Keratinocyte (primary cell): ENCODE measurements at regions not wholly inside any gene's neighbourhood (a gene's known extent, or its start where the extent isn't known, plus 50 kb on each side); places are given as distances from the start of the nearest gene placed in this dataset.

Source experiments
- DNase-seq: peaks from one replicate; pipeline ENCODE4 v3.0.0-alpha.2; 2011; ENCODE audit warnings: low read depth, missing footprints, low spot score
- FAIRE-seq: peaks from 2 replicates; lab custom pipeline; 2011; peaks lifted over from hg19 to GRCh38; lab: Jason Lieb, UNC
- H2AFZ ChIP-seq: 2 replicates; pipeline ENCODE4 v1.6.0; 2012; ENCODE audit warnings: low read length, control low read depth, inconsistent platforms; ENCODE audit not compliant: control insufficient read depth
- H3K27ac ChIP-seq: 2 replicates; pipeline ENCODE4 v1.5.1; 2011; ENCODE audit warnings: low read length; ENCODE audit not compliant: control insufficient read depth, insufficient read depth
- H3K27me3 ChIP-seq: 3 replicates; pipeline ENCODE4 v1.6.0; 2011; ENCODE audit warnings: low read length; ENCODE audit not compliant: control insufficient read depth, insufficient read depth; ENCODE audit errors: extremely low read depth
- H3K36me3 ChIP-seq, 2 experiments: 2 replicates in 1 of 2; 3 replicates in 1 of 2; pipeline ENCODE4 v1.5.1; 2011; ENCODE audit warnings: low read length in 2 of 2, mild to moderate bottlenecking in 1 of 2; ENCODE audit not compliant: control insufficient read depth in 2 of 2, insufficient read depth in 2 of 2; ENCODE audit errors: extremely low read depth in 1 of 2
- H3K4me1 ChIP-seq: 3 replicates; pipeline ENCODE4 v1.5.1; 2011; ENCODE audit warnings: low read length; ENCODE audit not compliant: control insufficient read depth, insufficient read depth; ENCODE audit errors: extremely low read depth
- H3K4me2 ChIP-seq: 3 replicates; pipeline ENCODE4 v1.6.0; 2011; ENCODE audit warnings: low read depth, low read length; ENCODE audit not compliant: control insufficient read depth, insufficient read depth; ENCODE audit errors: extremely low read depth
- H3K4me3 ChIP-seq, 3 experiments: fragments of 200-600 bp in 1 of 3; sonication (generic) in 1 of 3; 2 replicates in 2 of 3; 3 replicates in 1 of 3; pipeline ENCODE4 v1.5.1; 2011 to 2016; ENCODE audit warnings: low read length in 3 of 3, mild to moderate bottlenecking in 3 of 3, control low read depth in 2 of 3, inconsistent platforms in 1 of 3, low read depth in 1 of 3, mixed read lengths in 1 of 3, mixed run types in 1 of 3, moderate library complexity in 1 of 3; ENCODE audit not compliant: control insufficient read depth in 2 of 3, insufficient read depth in 2 of 3; ENCODE audit errors: extremely low read depth in 1 of 3
- H3K79me2 ChIP-seq: 2 replicates; pipeline ENCODE4 v1.6.0; 2012; ENCODE audit warnings: low read length; ENCODE audit not compliant: control insufficient read depth, insufficient read depth
- H3K9ac ChIP-seq: 3 replicates; pipeline ENCODE4 v1.6.0; 2011; ENCODE audit warnings: low read length; ENCODE audit not compliant: control insufficient read depth, insufficient read depth; ENCODE audit errors: extremely low read depth
- H3K9me1 ChIP-seq: 3 replicates; pipeline ENCODE4 v1.6.0; 2011; ENCODE audit warnings: low read length; ENCODE audit not compliant: control insufficient read depth, insufficient read depth; ENCODE audit errors: extremely low read depth
- H3K9me3 ChIP-seq: 2 replicates; pipeline ENCODE4 v1.5.1; 2012; ENCODE audit warnings: low read depth, low read length; ENCODE audit not compliant: control insufficient read depth
- H4K20me1 ChIP-seq: 3 replicates; pipeline ENCODE4 v1.6.0; 2011; ENCODE audit warnings: low read length; ENCODE audit not compliant: control insufficient read depth, insufficient read depth; ENCODE audit errors: extremely low read depth
- EZH2 ChIP-seq: IDR thresholded peaks from one replicate; pipeline ENCODE4 v1.6.1; 2012; ENCODE audit warnings: inconsistent platforms, mild to moderate bottlenecking, low read length, moderate library complexity
- dilution Hi-C: fragments of 300-500 bp; cut with MboI; formaldehyde crosslinking; loops from one replicate; pipeline ENCODE4 v1.7.0; 2020; ENCODE audit warnings: low sequenced_read_pairs; ENCODE audit not compliant: extremely low pct_ligation_motif_present
- TF ChIP-seq, protein P1 (sequence below), 3 experiments: IDR thresholded peaks in 1 of 3; conservative IDR thresholded peaks in 1 of 3; optimal IDR thresholded peaks in 1 of 3; 2 replicates in 2 of 3; 3 replicates in 1 of 3; pipeline versions ENCODE3 to v1.5.1; 2011; ENCODE audit warnings: low read length in 3 of 3, mild to moderate bottlenecking in 3 of 3, moderate library complexity in 2 of 3, control low read depth in 1 of 3, inconsistent platforms in 1 of 3; ENCODE audit not compliant: insufficient read depth in 2 of 3; ENCODE audit errors: extremely low read depth in 1 of 3

DNA sequence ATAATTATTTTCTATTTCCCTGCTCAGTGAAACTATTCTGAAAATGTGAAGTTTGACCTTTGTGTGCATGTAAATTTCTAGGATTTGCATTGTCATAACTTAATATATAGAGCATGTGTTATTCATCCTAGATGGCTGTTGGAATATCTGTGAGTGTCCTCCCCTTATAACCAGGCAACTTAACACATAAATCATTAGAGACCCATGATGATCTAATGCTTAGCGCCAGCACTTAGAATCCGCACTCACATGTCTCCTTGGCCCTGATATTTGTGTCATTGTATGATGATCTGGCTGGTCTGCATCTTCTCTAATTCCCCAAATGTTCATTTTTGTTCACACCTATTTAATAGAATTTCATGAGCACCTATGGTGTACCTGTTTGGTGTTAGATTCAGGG, 1354.5 kb downstream of the XPNPEP1 start:
- TF ChIP-seq, protein P1, sequence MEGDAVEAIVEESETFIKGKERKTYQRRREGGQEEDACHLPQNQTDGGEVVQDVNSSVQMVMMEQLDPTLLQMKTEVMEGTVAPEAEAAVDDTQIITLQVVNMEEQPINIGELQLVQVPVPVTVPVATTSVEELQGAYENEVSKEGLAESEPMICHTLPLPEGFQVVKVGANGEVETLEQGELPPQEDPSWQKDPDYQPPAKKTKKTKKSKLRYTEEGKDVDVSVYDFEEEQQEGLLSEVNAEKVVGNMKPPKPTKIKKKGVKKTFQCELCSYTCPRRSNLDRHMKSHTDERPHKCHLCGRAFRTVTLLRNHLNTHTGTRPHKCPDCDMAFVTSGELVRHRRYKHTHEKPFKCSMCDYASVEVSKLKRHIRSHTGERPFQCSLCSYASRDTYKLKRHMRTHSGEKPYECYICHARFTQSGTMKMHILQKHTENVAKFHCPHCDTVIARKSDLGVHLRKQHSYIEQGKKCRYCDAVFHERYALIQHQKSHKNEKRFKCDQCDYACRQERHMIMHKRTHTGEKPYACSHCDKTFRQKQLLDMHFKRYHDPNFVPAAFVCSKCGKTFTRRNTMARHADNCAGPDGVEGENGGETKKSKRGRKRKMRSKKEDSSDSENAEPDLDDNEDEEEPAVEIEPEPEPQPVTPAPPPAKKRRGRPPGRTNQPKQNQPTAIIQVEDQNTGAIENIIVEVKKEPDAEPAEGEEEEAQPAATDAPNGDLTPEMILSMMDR (optimal IDR thresholded peaks at IDR 0.05 in 1 of 3, IDR thresholded peaks at IDR 0.05 in 1 of 3, conservative IDR thresholded peaks at IDR 0.05 in 1 of 3; ENCODE audit: extremely low read depth in 1 of 3, insufficient read depth in 2 of 3, low read length in 3 of 3) = no peak
- TF ChIP-seq EZH2 = no peak
- no peaks in the 10 kb centered on the region for H3K27me3 ChIP-seq
- H3K79me2 ChIP-seq = no peaks in the 10 kb centered on the region
- H3K27ac ChIP-seq = no peak overlapping the region
- H3K36me3 ChIP-seq = no peaks in the 10 kb centered on the region
- H3K9ac ChIP-seq = no peak overlapping the region
- no peaks in the 10 kb centered on the region for H3K4me1 ChIP-seq
- no peak overlapping the region for H3K4me2 ChIP-seq
- no peaks in the 10 kb centered on the region for H3K9me3 ChIP-seq
- dilution Hi-C loops = no loop called here
- no peak for DNase-seq
- no peak for FAIRE-seq
- no peak overlapping the region for H3K4me3 ChIP-seq
- H2AFZ ChIP-seq = no peak overlapping the region
- no peaks in the 10 kb centered on the region for H3K9me1 ChIP-seq
- H4K20me1 ChIP-seq = no peaks in the 10 kb centered on the region

DNA sequence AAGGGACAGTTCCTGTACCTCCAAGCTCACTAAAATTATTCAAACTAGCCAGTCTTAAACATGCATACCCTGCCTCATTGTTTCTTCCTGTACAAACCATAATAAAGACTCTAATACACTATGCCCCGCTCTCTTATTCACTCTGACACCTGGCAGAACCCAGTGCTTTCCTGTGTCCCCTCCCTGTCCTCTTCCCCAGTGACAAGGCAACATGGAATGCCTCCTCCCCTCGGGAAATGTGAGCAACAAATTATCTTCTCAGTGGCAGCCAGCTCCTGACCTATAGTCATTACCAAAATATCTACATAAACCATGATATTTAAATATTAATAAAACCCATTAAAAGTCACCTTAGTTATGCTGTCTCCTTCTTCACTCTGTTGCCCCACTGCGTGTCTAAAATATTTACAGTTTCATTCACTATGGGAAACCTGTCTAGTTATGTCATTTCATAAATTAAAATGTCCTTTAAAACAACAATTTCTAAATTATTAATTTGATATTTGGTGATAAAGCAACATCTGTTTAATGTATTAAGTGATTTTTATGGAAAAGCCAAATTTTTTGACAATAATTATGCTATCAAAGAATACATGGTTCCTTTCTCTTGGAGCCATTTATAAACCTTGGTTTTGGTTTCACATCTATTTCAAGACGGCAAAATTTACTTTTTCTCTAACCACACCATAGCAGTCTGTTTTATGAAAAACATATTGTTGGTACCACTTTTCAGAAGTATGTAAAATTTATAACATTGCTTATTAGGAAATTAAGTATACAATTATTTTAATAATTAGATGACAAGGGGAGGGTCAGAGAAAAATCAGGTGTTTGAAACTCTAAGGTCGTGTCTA, 1355.2 kb downstream of the XPNPEP1 start:
- Histone ChIP-seq H4K20me1 (no peaks in the 10 kb centered on the region), H3K79me2 (no peaks in the 10 kb centered on the region), H3K4me3 (no peak overlapping the region), H3K4me2 (no peak overlapping the region), H3K36me3 (no peaks in the 10 kb centered on the region), H3K27ac (no peak overlapping the region), H3K9ac (no peak overlapping the region), H3K9me1 (no peaks in the 10 kb centered on the region), H3K4me1 (no peaks in the 10 kb centered on the region), H3K9me3 (no peaks in the 10 kb centered on the region), H2AFZ (no peak overlapping the region), H3K27me3 (no peaks in the 10 kb centered on the region)
- FAIRE-seq (no peak), DNase-seq (no peak)
- TF ChIP-seq EZH2 = no peak
- TF ChIP-seq, protein P1 (optimal IDR thresholded peaks at IDR 0.05 in 1 of 3, IDR thresholded peaks at IDR 0.05 in 1 of 3, conservative IDR thresholded peaks at IDR 0.05 in 1 of 3; ENCODE audit: extremely low read depth in 1 of 3, insufficient read depth in 2 of 3, low read length in 3 of 3) = no peak
- dilution Hi-C loops = no loop called here
